Neural progenitor cell (in vitro differentiated cells): ENCODE measurements at regions not wholly inside any gene's neighbourhood (a gene's known extent, or its start where the extent isn't known, plus 50 kb on each side); places are given as distances from the start of the nearest gene placed in this dataset.

ENCODE experiments used
- EZH2 ChIP-seq: fragments of 200-600 bp; sonication (generic); IDR thresholded peaks from 2 replicates; pipeline ENCODE4 v1.6.1; 2017; ENCODE audit warnings: antibody characterized with exemption, mild to moderate bottlenecking, moderate library complexity
- EZH2phosphoT487 ChIP-seq: fragments of 200-600 bp; sonication (generic); IDR thresholded peaks from 2 replicates; pipeline ENCODE4 v1.6.1; 2017; ENCODE audit warnings: antibody characterized with exemption
- TF ChIP-seq, protein P1 (sequence below): fragments of 200-600 bp; sonication (generic); IDR thresholded peaks from 2 replicates; pipeline ENCODE4 v1.5.1; 2017; ENCODE audit warnings: antibody characterized with exemption, mild to moderate bottlenecking

DNA sequence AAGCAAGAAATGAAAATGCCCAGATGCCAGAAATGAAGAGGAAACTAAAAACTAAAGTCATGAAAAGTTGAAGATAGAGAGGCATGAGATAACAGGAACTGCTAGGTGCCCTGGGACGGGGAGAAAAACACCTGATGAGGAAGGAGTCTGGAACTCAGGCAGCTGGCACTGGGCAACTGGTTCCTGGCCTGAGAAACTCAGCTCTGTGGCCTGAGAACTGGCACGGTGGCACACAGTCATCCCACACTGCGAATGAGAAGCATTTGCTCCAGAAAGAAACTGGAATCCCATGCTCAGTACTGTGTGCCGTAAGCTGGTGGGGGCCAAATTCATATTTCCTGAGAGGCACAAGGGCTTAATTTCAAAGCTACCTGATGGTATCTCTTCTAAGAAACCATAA is 53.6 kb upstream of the RORA start:
- TF ChIP-seq, protein P1, sequence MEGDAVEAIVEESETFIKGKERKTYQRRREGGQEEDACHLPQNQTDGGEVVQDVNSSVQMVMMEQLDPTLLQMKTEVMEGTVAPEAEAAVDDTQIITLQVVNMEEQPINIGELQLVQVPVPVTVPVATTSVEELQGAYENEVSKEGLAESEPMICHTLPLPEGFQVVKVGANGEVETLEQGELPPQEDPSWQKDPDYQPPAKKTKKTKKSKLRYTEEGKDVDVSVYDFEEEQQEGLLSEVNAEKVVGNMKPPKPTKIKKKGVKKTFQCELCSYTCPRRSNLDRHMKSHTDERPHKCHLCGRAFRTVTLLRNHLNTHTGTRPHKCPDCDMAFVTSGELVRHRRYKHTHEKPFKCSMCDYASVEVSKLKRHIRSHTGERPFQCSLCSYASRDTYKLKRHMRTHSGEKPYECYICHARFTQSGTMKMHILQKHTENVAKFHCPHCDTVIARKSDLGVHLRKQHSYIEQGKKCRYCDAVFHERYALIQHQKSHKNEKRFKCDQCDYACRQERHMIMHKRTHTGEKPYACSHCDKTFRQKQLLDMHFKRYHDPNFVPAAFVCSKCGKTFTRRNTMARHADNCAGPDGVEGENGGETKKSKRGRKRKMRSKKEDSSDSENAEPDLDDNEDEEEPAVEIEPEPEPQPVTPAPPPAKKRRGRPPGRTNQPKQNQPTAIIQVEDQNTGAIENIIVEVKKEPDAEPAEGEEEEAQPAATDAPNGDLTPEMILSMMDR: no peak
- no peak for TF ChIP-seq EZH2
- TF ChIP-seq EZH2phosphoT487: no peak
